Testis (tissue), 2 donors: ENCODE measurements at regions not wholly inside any gene's neighbourhood (a gene's known extent, or its start where the extent isn't known, plus 50 kb on each side); places are given as distances from the start of the nearest gene placed in this dataset.

Experiments
- CTCF ChIP-seq, 3 experiments: fragments of 450-650 bp in 2 of 3; fragments of 200-600 bp in 1 of 3; sonication (generic) in 1 of 3; IDR thresholded peaks; one replicate each; pipeline ENCODE4 v1.5.1; 2016 to 2019; ENCODE audit warnings: antibody characterized with exemption in 3 of 3, mild to moderate bottlenecking in 2 of 3, moderate library complexity in 1 of 3
- POLR2A ChIP-seq: fragments of 450-650 bp; IDR thresholded peaks from one replicate; pipeline ENCODE4 v1.6.1; 2017; ENCODE audit warnings: antibody characterized with exemption, mild to moderate bottlenecking, moderate library complexity

GRCh38 chr5:89313804-89314588 lies 431.0 kb upstream of the MEF2C start:
- TF ChIP-seq POLR2A = no peak
- no peak for TF ChIP-seq CTCF (IDR thresholded peaks at IDR 0.05)
